GM23248 (cell line): ENCODE measurements at regions not wholly inside any gene's neighbourhood (a gene's known extent, or its start where the extent isn't known, plus 50 kb on each side); places are given as distances from the start of the nearest gene placed in this dataset.

ENCODE experiments used
- DNase-seq: peaks from one replicate; pipeline ENCODE4 v3.0.0-alpha.2; 2015
- H2AFZ ChIP-seq: fragments of 200-600 bp; sonication (generic); 2 replicates; pipeline ENCODE4 v1.6.1; 2016; ENCODE audit warnings: antibody characterized with exemption
- H3F3A ChIP-seq: fragments of 200-600 bp; sonication (generic); 2 replicates; pipeline ENCODE4 v1.6.1; 2016; ENCODE audit warnings: mild to moderate bottlenecking, antibody characterized with exemption, mixed run types; ENCODE audit not compliant: insufficient read depth
- H3K27ac ChIP-seq: fragments of 200-600 bp; sonication (generic); 2 replicates; pipeline ENCODE4 v1.5.1; 2016; ENCODE audit warnings: mild to moderate bottlenecking
- H3K27me3 ChIP-seq: fragments of 200-600 bp; sonication (generic); replicated peaks from 2 replicates; pipeline ENCODE4 v1.6.1; 2016; ENCODE audit warnings: mild to moderate bottlenecking; ENCODE audit not compliant: insufficient read depth
- H3K36me3 ChIP-seq: fragments of 200-600 bp; sonication (generic); 2 replicates; pipeline ENCODE4 v1.6.1; 2016; ENCODE audit warnings: low read depth, mild to moderate bottlenecking
- H3K4me1 ChIP-seq: fragments of 200-600 bp; sonication (generic); 2 replicates; pipeline ENCODE4 v1.6.1; 2016; ENCODE audit warnings: mild to moderate bottlenecking; ENCODE audit not compliant: insufficient read depth
- H3K4me2 ChIP-seq: fragments of 200-600 bp; sonication (generic); one replicate; pipeline ENCODE4 v1.6.1; 2016; ENCODE audit warnings: mild to moderate bottlenecking; ENCODE audit not compliant: unreplicated experiment
- H3K4me3 ChIP-seq: fragments of 200-600 bp; sonication (generic); 2 replicates; pipeline ENCODE4 v1.5.1; 2016; ENCODE audit warnings: mild to moderate bottlenecking
- H3K79me2 ChIP-seq: fragments of 200-600 bp; sonication (generic); 2 replicates; pipeline ENCODE4 v1.6.1; 2016; ENCODE audit warnings: mild to moderate bottlenecking; ENCODE audit not compliant: insufficient read depth
- H3K9ac ChIP-seq: fragments of 200-600 bp; sonication (generic); 2 replicates; pipeline ENCODE4 v1.6.1; 2016; ENCODE audit warnings: mild to moderate bottlenecking
- H3K9me2 ChIP-seq: fragments of 200-600 bp; sonication (generic); 2 replicates; pipeline ENCODE4 v1.6.1; 2016; ENCODE audit warnings: mixed run types, mild to moderate bottlenecking, moderate library complexity; ENCODE audit not compliant: insufficient read depth
- H3K9me3 ChIP-seq: fragments of 200-600 bp; sonication (generic); one replicate; pipeline ENCODE4 v1.6.1; 2017; ENCODE audit warnings: low read depth
- H4K20me1 ChIP-seq: fragments of 200-600 bp; sonication (generic); 2 replicates; pipeline ENCODE4 v1.6.0; 2016; ENCODE audit not compliant: insufficient read depth
- EZH2 ChIP-seq: fragments of 200-600 bp; sonication (generic); IDR thresholded peaks from 2 replicates; pipeline ENCODE4 v1.6.1; 2018; ENCODE audit warnings: antibody characterized with exemption, mild to moderate bottlenecking; ENCODE audit not compliant: insufficient read depth, poor library complexity, severe bottlenecking
- EZH2phosphoT487 ChIP-seq: fragments of 200-600 bp; sonication (generic); IDR thresholded peaks from 2 replicates; pipeline ENCODE4 v1.6.1; 2018; ENCODE audit warnings: antibody characterized with exemption, moderate library complexity, mild to moderate bottlenecking, low read depth; ENCODE audit not compliant: insufficient read depth
- WGBS, 2 experiments: methylation state at CpG; one replicate each; pipeline ENCODE4 v1.1.6; 2015 to 2017; ENCODE audit warnings: low lambda C conversion rate in 2 of 2, low coverage in 1 of 2; ENCODE audit errors: missing lambda C conversion rate in 2 of 2; 5-methylcytosine and 5-hydroxymethylcytosine counted together
- in situ Hi-C: fragments of 300-500 bp; cut with MboI; formaldehyde crosslinking; loops from 2 replicates; pipeline ENCODE4 v1.15.0; 2020

GRCh38 chr12:71007781-71008404 is 87.4 kb upstream of the PTPRR start:
- Histone ChIP-seq H3K9me2 (no peaks in the 10 kb centered on the region), H4K20me1 (no peaks in the 10 kb centered on the region), H3K79me2 (no peaks in the 10 kb centered on the region), H3K36me3 (no peaks in the 10 kb centered on the region), H3K4me1 (peaks cover 12% of the 10 kb centered on the region; the same call in 1 of the 2 replicates), H3K9ac (no peak overlapping the region), H2AFZ (no peak overlapping the region), H3K9me3 (no peaks in the 10 kb centered on the region), H3K27ac (no peak overlapping the region), H3F3A (no peaks in the 10 kb centered on the region), H3K27me3 (no peaks in the 10 kb centered on the region), H3K4me2 (no peak overlapping the region), H3K4me3 (no peak overlapping the region)
- 40 to 41% methylated on average over 2 of the region's 2 CpGs for WGBS, 2 experiments
- no peak for TF ChIP-seq EZH2phosphoT487
- TF ChIP-seq EZH2, result no peak
- in situ Hi-C loops, result no loop called here
- DNase-seq, result peak; percentile 41

GRCh38 chr12:71007020-71007419 is 86.5 kb upstream of the PTPRR start:
- no peaks in the 10 kb centered on the region for H3K9me2 ChIP-seq
- no peak overlapping the region for H2AFZ ChIP-seq
- H4K20me1 ChIP-seq, result no peaks in the 10 kb centered on the region
- H3K9me3 ChIP-seq, result no peaks in the 10 kb centered on the region
- no peaks in the 10 kb centered on the region for H3K36me3 ChIP-seq
- no peak overlapping the region for H3K27ac ChIP-seq
- H3K4me3 ChIP-seq, result no peak overlapping the region
- no peaks in the 10 kb centered on the region for H3F3A ChIP-seq
- in situ Hi-C loops, result no loop called here
- H3K27me3 ChIP-seq, result no peaks in the 10 kb centered on the region
- no peaks in the 10 kb centered on the region for H3K79me2 ChIP-seq
- no peak overlapping the region for H3K9ac ChIP-seq
- WGBS, 2 experiments, result 92 to 96% methylated on average over 3 of the region's 3 CpGs
- peaks cover 14% of the 10 kb centered on the region; the same call in 1 of the 2 replicates for H3K4me1 ChIP-seq
- no peak for DNase-seq
- H3K4me2 ChIP-seq, result no peak overlapping the region
- TF ChIP-seq EZH2 (no peak), EZH2phosphoT487 (no peak)

- in situ Hi-C loops, result no loop called here
- no peak overlapping the region for H3K4me3 ChIP-seq
- no peak overlapping the region for H3K4me2 ChIP-seq
- H3K4me1 ChIP-seq, result peaks cover 14% of the 10 kb centered on the region; the same call in 1 of the 2 replicates
- H3K9ac ChIP-seq, result no peak overlapping the region
- H2AFZ ChIP-seq, result no peak overlapping the region
- no peaks in the 10 kb centered on the region for H3K36me3 ChIP-seq
- DNase-seq, result no peak
- no peaks in the 10 kb centered on the region for H3K9me3 ChIP-seq
- no peaks in the 10 kb centered on the region for H3F3A ChIP-seq
- no peaks in the 10 kb centered on the region for H3K79me2 ChIP-seq
- no peaks in the 10 kb centered on the region for H3K27me3 ChIP-seq
- no peaks in the 10 kb centered on the region for H4K20me1 ChIP-seq
- TF ChIP-seq EZH2phosphoT487, result no peak
- no peak for TF ChIP-seq EZH2
- no peak overlapping the region for H3K27ac ChIP-seq
- 74 to 78% methylated on average over 3 of the region's 3 CpGs for WGBS, 2 experiments
- no peaks in the 10 kb centered on the region for H3K9me2 ChIP-seq
Observed at GRCh38 chr12:71005166-71005565, 84.6 kb upstream of the PTPRR start.

- Histone ChIP-seq H4K20me1 (no peaks in the 10 kb centered on the region), H3K36me3 (no peaks in the 10 kb centered on the region), H3K27ac (no peak overlapping the region), H3K9me3 (no peaks in the 10 kb centered on the region), H2AFZ (no peak overlapping the region), H3K4me1 (peaks cover 14% of the 10 kb centered on the region; the same call in 1 of the 2 replicates), H3K4me2 (no peak overlapping the region), H3K4me3 (no peak overlapping the region), H3K9me2 (no peaks in the 10 kb centered on the region), H3K9ac (no peak overlapping the region), H3F3A (no peaks in the 10 kb centered on the region), H3K79me2 (no peaks in the 10 kb centered on the region), H3K27me3 (no peaks in the 10 kb centered on the region)
- WGBS, 2 experiments, result 78 to 79% methylated on average over 4 of the region's 4 CpGs
- TF ChIP-seq EZH2phosphoT487, result no peak
- TF ChIP-seq EZH2, result no peak
- DNase-seq, result no peak
- in situ Hi-C loops, result no loop called here
Observed at GRCh38 chr12:71004578-71004977, 84.0 kb upstream of the PTPRR start.

- H3K4me2 ChIP-seq, result no peak overlapping the region
- 0 out of 2 replicates have a peak, but pooled peaks cover 6% of the 10 kb centered on the region for H3K4me1 ChIP-seq
- H3K27me3 ChIP-seq, result no peaks in the 10 kb centered on the region
- H3K9me3 ChIP-seq, result no peaks in the 10 kb centered on the region
- no peaks in the 10 kb centered on the region for H3K36me3 ChIP-seq
- 36 to 45% methylated on average over 1 of the region's 1 CpG for WGBS, 2 experiments
- no peak overlapping the region for H3K27ac ChIP-seq
- H3K4me3 ChIP-seq, result no peak overlapping the region
- no peak overlapping the region for H3K9ac ChIP-seq
- H3K79me2 ChIP-seq, result no peaks in the 10 kb centered on the region
- H3K9me2 ChIP-seq, result no peaks in the 10 kb centered on the region
- in situ Hi-C loops, result no loop called here
- no peak for TF ChIP-seq EZH2phosphoT487
- TF ChIP-seq EZH2, result no peak
- DNase-seq, result no peak
- H4K20me1 ChIP-seq, result no peaks in the 10 kb centered on the region
- H3F3A ChIP-seq, result no peaks in the 10 kb centered on the region
- H2AFZ ChIP-seq, result no peak overlapping the region
Observed at GRCh38 chr12:71000748-71001147, 80.2 kb upstream of the PTPRR start.
